CD14-positive monocyte (primary cell): ENCODE measurements at regions not wholly inside any gene's neighbourhood (a gene's known extent, or its start where the extent isn't known, plus 50 kb on each side); places are given as distances from the start of the nearest gene placed in this dataset.

Experiments
- DNase-seq, 3 donors: peaks; one replicate each; pipeline ENCODE4 v3.0.0-alpha.2; 2011 to 2022
- H2AFZ ChIP-seq: 2 replicates; pipeline ENCODE4 v1.6.0; 2012; ENCODE audit warnings: mild to moderate bottlenecking, low read depth, low read length, inconsistent platforms; ENCODE audit not compliant: insufficient read depth, poor library complexity, severe bottlenecking
- H3K27ac ChIP-seq, 2 donors: 1 replicate in 1 of 2; 2 replicates in 1 of 2; pipeline ENCODE4 v1.5.1; 2012 to 2013; ENCODE audit warnings: low read length in 2 of 2, control low read depth in 1 of 2, inconsistent platforms in 1 of 2, low read depth in 1 of 2, mild to moderate bottlenecking in 1 of 2
- H3K27me3 ChIP-seq, 2 donors: one replicate each; pipeline versions ENCODE4 v1.6.0 to v1.6.1; 2011 to 2013; ENCODE audit warnings: low read length in 2 of 2; ENCODE audit not compliant: control insufficient read depth in 2 of 2, insufficient read depth in 2 of 2
- H3K36me3 ChIP-seq, 2 donors: replicated peaks in 1 of 2; 1 replicate in 1 of 2; 2 replicates in 1 of 2; pipeline versions ENCODE4 v1.5.1 to v1.6.1; 2012 to 2013; ENCODE audit warnings: low read length in 2 of 2, control low read depth in 1 of 2, inconsistent platforms in 1 of 2, mild to moderate bottlenecking in 1 of 2; ENCODE audit not compliant: insufficient read depth in 2 of 2, control insufficient read depth in 1 of 2
- H3K4me1 ChIP-seq, 2 donors: 1 replicate in 1 of 2; 2 replicates in 1 of 2; pipeline versions ENCODE4 v1.5.1 to v1.6.1; 2012 to 2013; ENCODE audit warnings: low read length in 2 of 2, control low read depth in 1 of 2, inconsistent platforms in 1 of 2, mild to moderate bottlenecking in 1 of 2, moderate library complexity in 1 of 2; ENCODE audit not compliant: insufficient read depth in 2 of 2, control insufficient read depth in 1 of 2
- H3K4me2 ChIP-seq: replicated peaks from 2 replicates; pipeline ENCODE3; 2012; ENCODE audit warnings: low read length, moderate library complexity, mild to moderate bottlenecking; ENCODE audit not compliant: poor library complexity, severe bottlenecking; ENCODE audit errors: extremely low read depth
- H3K4me3 ChIP-seq, 3 experiments: fragments of 200-600 bp in 1 of 3; sonication (generic) in 1 of 3; replicated peaks in 1 of 3; 1 replicate in 2 of 3; 2 replicates in 1 of 3; pipeline ENCODE4 v1.5.1; 2011 to 2013; ENCODE audit warnings: low read length in 3 of 3, mild to moderate bottlenecking in 3 of 3, control low read depth in 2 of 3, low read depth in 2 of 3, inconsistent platforms in 1 of 3, moderate library complexity in 1 of 3
- H3K79me2 ChIP-seq: 2 replicates; pipeline ENCODE4 v1.6.0; 2012; ENCODE audit warnings: mild to moderate bottlenecking, control low read depth, inconsistent platforms, low read length, moderate library complexity; ENCODE audit not compliant: insufficient read depth
- H3K9ac ChIP-seq: 2 replicates; pipeline ENCODE4 v1.6.0; 2017; ENCODE audit warnings: low read length, mild to moderate bottlenecking; ENCODE audit not compliant: insufficient read depth, poor library complexity, severe bottlenecking
- H3K9me3 ChIP-seq, 2 donors: replicated peaks in 1 of 2; 1 replicate in 1 of 2; 2 replicates in 1 of 2; pipeline versions ENCODE4 v1.5.1 to v1.6.1; 2012 to 2013; ENCODE audit warnings: low read length in 2 of 2, control low read depth in 1 of 2; ENCODE audit not compliant: control insufficient read depth in 1 of 2, insufficient read depth in 1 of 2
- H4K20me1 ChIP-seq: 2 replicates; pipeline ENCODE4 v1.6.0; 2012; ENCODE audit warnings: mild to moderate bottlenecking, low read length, control low read depth, moderate library complexity; ENCODE audit not compliant: insufficient read depth
- H3K27ac Mint-ChIP-seq, 7 donors: one replicate each; pipeline ENCODE4 v1.8.0; 2020; ENCODE audit warnings: mild to moderate bottlenecking in 7 of 7, mixed read lengths in 7 of 7, moderate library complexity in 6 of 7, inconsistent platforms in 2 of 7
- H3K27me3 Mint-ChIP-seq, 3 donors: one replicate each; pipeline ENCODE4 v1.8.0; 2021 to 2022; ENCODE audit warnings: low read depth in 3 of 3, mild to moderate bottlenecking in 3 of 3, mixed read lengths in 3 of 3, moderate library complexity in 3 of 3, inconsistent platforms in 1 of 3
- H3K36me3 Mint-ChIP-seq, 2 donors: one replicate each; pipeline ENCODE4 v1.8.0; 2020; ENCODE audit warnings: mixed read lengths in 2 of 2, inconsistent platforms in 1 of 2, mild to moderate bottlenecking in 1 of 2
- H3K4me1 Mint-ChIP-seq: one replicate; pipeline ENCODE4 v1.8.0; 2020; ENCODE audit warnings: mild to moderate bottlenecking, mixed read lengths
- H3K4me3 Mint-ChIP-seq, 2 donors: one replicate each; pipeline ENCODE4 v1.8.0; 2020; ENCODE audit warnings: mild to moderate bottlenecking in 2 of 2, mixed read lengths in 2 of 2, moderate library complexity in 1 of 2
- H3K9me3 Mint-ChIP-seq, 7 donors: one replicate each; pipeline ENCODE4 v1.8.0; 2020 to 2022; ENCODE audit warnings: mixed read lengths in 7 of 7, mild to moderate bottlenecking in 6 of 7, moderate library complexity in 6 of 7, inconsistent platforms in 2 of 7
- WGBS: methylation state at CpG from one replicate; pipeline ENCODE4 v1.1.5; 2013; ENCODE audit warnings: missing lambda C conversion rate; ENCODE audit not compliant: insufficient coverage; 5-methylcytosine and 5-hydroxymethylcytosine counted together
- intact Hi-C, 2 donors: fragments of 100-400 bp; cut with micrococcal nuclease; formaldehyde crosslinking; loops; one replicate each; pipeline versions ENCODE4 v1.15.0 to v1.15.1; 2023
- TF ChIP-seq, protein P1 (sequence below): fragments of 200-600 bp; IDR thresholded peaks from one replicate; pipeline ENCODE4 v1.8.0; 2022; ENCODE audit warnings: antibody characterized with exemption, mild to moderate bottlenecking

- H4K20me1 ChIP-seq = no peaks in the 10 kb centered on the region
- no peak for DNase-seq
- H3K4me1 Mint-ChIP-seq = peaks cover 4% of the 10 kb centered on the region
- H3K27me3 Mint-ChIP-seq = peaks cover 0 to 4% (median 3%) of the 10 kb centered on the region in 3 donors
- H3K27me3 ChIP-seq = no peaks in the 10 kb centered on the region
- no peaks in the 10 kb centered on the region for H3K9me3 ChIP-seq
- no peaks in the 10 kb centered on the region for H3K36me3 ChIP-seq
- no peak overlapping the region for H3K27ac Mint-ChIP-seq
- H3K4me1 ChIP-seq = no peaks in the 10 kb centered on the region
- H3K36me3 Mint-ChIP-seq = no peaks in the 10 kb centered on the region
- TF ChIP-seq, protein P1, sequence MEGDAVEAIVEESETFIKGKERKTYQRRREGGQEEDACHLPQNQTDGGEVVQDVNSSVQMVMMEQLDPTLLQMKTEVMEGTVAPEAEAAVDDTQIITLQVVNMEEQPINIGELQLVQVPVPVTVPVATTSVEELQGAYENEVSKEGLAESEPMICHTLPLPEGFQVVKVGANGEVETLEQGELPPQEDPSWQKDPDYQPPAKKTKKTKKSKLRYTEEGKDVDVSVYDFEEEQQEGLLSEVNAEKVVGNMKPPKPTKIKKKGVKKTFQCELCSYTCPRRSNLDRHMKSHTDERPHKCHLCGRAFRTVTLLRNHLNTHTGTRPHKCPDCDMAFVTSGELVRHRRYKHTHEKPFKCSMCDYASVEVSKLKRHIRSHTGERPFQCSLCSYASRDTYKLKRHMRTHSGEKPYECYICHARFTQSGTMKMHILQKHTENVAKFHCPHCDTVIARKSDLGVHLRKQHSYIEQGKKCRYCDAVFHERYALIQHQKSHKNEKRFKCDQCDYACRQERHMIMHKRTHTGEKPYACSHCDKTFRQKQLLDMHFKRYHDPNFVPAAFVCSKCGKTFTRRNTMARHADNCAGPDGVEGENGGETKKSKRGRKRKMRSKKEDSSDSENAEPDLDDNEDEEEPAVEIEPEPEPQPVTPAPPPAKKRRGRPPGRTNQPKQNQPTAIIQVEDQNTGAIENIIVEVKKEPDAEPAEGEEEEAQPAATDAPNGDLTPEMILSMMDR = no peak
- H3K4me2 ChIP-seq = no peak overlapping the region
- no peak overlapping the region for H2AFZ ChIP-seq
- no peak overlapping the region for H3K9ac ChIP-seq
- peaks cover 0 to 3% (median 0%) of the 10 kb centered on the region in 7 donors for H3K9me3 Mint-ChIP-seq
- no peak overlapping the region for H3K4me3 ChIP-seq
- WGBS = 98% methylated on average over 7 of the region's 9 CpGs
- intact Hi-C loops = no loop called here
- H3K79me2 ChIP-seq = no peaks in the 10 kb centered on the region
- no peak overlapping the region for H3K4me3 Mint-ChIP-seq
- H3K27ac ChIP-seq = no peak overlapping the region
Measured at GRCh38 chr2:16313235-16313975, 352.2 kb downstream of the CYRIA start.

- Histone ChIP-seq H3K9ac (no peak overlapping the region), H3K36me3 (no peaks in the 10 kb centered on the region), H3K79me2 (no peaks in the 10 kb centered on the region), H3K9me3 (no peaks in the 10 kb centered on the region), H3K27ac (no peak overlapping the region), H4K20me1 (no peaks in the 10 kb centered on the region), H3K27me3 (no peaks in the 10 kb centered on the region), H2AFZ (no peak overlapping the region), H3K4me1 (no peaks in the 10 kb centered on the region), H3K4me2 (no peak overlapping the region), H3K4me3 (no peak overlapping the region)
- WGBS = 95% methylated on average over 2 of the region's 2 CpGs
- Mint-ChIP-seq H3K4me3 (no peak overlapping the region), H3K27me3 (peaks cover 0 to 4% (median 2%) of the 10 kb centered on the region in 3 donors), H3K4me1 (no peaks in the 10 kb centered on the region), H3K36me3 (no peaks in the 10 kb centered on the region), H3K27ac (no peak overlapping the region), H3K9me3 (peaks cover 0 to 6% (median under 1%) of the 10 kb centered on the region in 7 donors)
- DNase-seq = no peak
- TF ChIP-seq, protein P1 = no peak
- intact Hi-C loops = no loop called here
Measured at GRCh38 chr2:16312771-16313170, 352.9 kb downstream of the CYRIA start.
